Sigmoid colon (tissue), 6 donors: ENCODE measurements at regions not wholly inside any gene's neighbourhood (a gene's known extent, or its start where the extent isn't known, plus 50 kb on each side); places are given as distances from the start of the nearest gene placed in this dataset.

ENCODE experiments used
- DNase-seq: peaks from one replicate; pipeline ENCODE4 v3.0.0-alpha.2; 2019
- H3K27ac ChIP-seq, 4 donors: fragments of 200-600 bp; sonication (generic); one replicate each; pipeline ENCODE4 v1.5.1; 2016 to 2019; ENCODE audit warnings: mild to moderate bottlenecking in 1 of 4
- H3K27me3 ChIP-seq, 3 donors: fragments of 200-600 bp; sonication (generic); one replicate each; pipeline ENCODE4 v1.5.1; 2019; ENCODE audit warnings: mild to moderate bottlenecking in 1 of 3
- H3K36me3 ChIP-seq, 4 donors: fragments of 200-600 bp; sonication (generic); one replicate each; pipeline ENCODE4 v1.5.1; 2016 to 2019
- H3K4me1 ChIP-seq, 4 donors: fragments of 200-600 bp; sonication (generic); one replicate each; pipeline ENCODE4 v1.5.1; 2017 to 2019
- H3K4me3 ChIP-seq, 4 donors: fragments of 200-600 bp; sonication (generic); one replicate each; pipeline ENCODE4 v1.5.1; 2017 to 2019; ENCODE audit warnings: mild to moderate bottlenecking in 2 of 4, moderate library complexity in 1 of 4
- H3K9me3 ChIP-seq, 4 donors: fragments of 200-600 bp in 3 of 4; sonication (generic) in 3 of 4; one replicate each; pipeline versions ENCODE4 v1.5.1 to v1.6.1; 2013 to 2019
- EP300 ChIP-seq, 4 donors: sonication (generic); formaldehyde crosslinking; IDR thresholded peaks; one replicate each; pipeline ENCODE4 v1.6.1; 2017; ENCODE audit warnings: antibody characterized with exemption in 4 of 4
- POLR2A ChIP-seq, 2 donors: fragments of 450-650 bp; IDR thresholded peaks; one replicate each; pipeline ENCODE4 v1.6.1; 2016; ENCODE audit warnings: antibody characterized with exemption in 2 of 2, mild to moderate bottlenecking in 2 of 2, moderate library complexity in 2 of 2
- POLR2AphosphoS5 ChIP-seq, 4 donors: sonication (generic); formaldehyde crosslinking; IDR thresholded peaks; one replicate each; pipeline ENCODE4 v1.6.1; 2017; ENCODE audit warnings: antibody characterized with exemption in 4 of 4
- WGBS, 2 donors: extraction: QIAGEN DNeasy Blood & Tissue Kit; methylation state at CpG; one replicate each; pipeline ENCODE4 v1.1.7; 2013; 5-methylcytosine and 5-hydroxymethylcytosine counted together
- intact Hi-C: fragments of 100-400 bp; cut with DNase I; formaldehyde crosslinking; loops from one replicate; pipeline ENCODE4 v1.15.1; 2023
- TF ChIP-seq, protein P1 (sequence below), 4 experiments: fragments of 450-650 bp in 3 of 4; fragments of 200-600 bp in 1 of 4; IDR thresholded peaks; one replicate each; pipeline ENCODE4 v1.5.1; 2016 to 2019; ENCODE audit warnings: antibody characterized with exemption in 4 of 4, mild to moderate bottlenecking in 3 of 4, moderate library complexity in 2 of 4
- donor health status: healthy with polysubstance abuse.
- donor health status: healthy.

DNA sequence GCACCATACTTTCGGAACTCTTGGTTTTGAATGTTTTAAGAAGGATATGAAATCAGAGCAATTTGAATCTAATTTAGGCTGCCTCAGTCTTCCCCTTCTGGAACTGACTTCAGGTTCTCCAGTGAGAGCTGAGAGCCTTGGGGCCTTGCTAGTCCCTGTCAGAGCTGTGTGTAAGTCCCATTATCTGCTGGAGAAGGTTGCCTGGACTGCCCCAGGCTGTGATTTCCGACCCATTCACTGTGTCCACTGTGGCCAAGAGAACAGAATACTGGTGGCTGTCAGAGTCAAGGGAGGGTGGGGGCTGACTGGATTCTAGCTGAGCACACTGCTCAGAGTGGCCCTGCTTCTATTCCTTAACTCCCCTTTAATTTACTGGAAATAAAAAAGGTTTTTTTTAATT lies 278.0 kb downstream of the KCNS3 start:
- Histone ChIP-seq H3K4me1 (no peaks in the 10 kb centered on the region), H3K36me3 (no peaks in the 10 kb centered on the region), H3K27ac (no peak overlapping the region), H3K27me3 (no peaks in the 10 kb centered on the region), H3K4me3 (no peak overlapping the region), H3K9me3 (no peaks in the 10 kb centered on the region)
- intact Hi-C loops, result no loop called here
- no peak for DNase-seq
- 81 to 85% methylated on average over 2 of the region's 2 CpGs for WGBS, 2 donors
- TF ChIP-seq, protein P1, sequence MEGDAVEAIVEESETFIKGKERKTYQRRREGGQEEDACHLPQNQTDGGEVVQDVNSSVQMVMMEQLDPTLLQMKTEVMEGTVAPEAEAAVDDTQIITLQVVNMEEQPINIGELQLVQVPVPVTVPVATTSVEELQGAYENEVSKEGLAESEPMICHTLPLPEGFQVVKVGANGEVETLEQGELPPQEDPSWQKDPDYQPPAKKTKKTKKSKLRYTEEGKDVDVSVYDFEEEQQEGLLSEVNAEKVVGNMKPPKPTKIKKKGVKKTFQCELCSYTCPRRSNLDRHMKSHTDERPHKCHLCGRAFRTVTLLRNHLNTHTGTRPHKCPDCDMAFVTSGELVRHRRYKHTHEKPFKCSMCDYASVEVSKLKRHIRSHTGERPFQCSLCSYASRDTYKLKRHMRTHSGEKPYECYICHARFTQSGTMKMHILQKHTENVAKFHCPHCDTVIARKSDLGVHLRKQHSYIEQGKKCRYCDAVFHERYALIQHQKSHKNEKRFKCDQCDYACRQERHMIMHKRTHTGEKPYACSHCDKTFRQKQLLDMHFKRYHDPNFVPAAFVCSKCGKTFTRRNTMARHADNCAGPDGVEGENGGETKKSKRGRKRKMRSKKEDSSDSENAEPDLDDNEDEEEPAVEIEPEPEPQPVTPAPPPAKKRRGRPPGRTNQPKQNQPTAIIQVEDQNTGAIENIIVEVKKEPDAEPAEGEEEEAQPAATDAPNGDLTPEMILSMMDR (IDR thresholded peaks at IDR 0.05), result no peak
- no peak for TF ChIP-seq POLR2AphosphoS5 (IDR thresholded peaks at IDR 0.05)
- TF ChIP-seq EP300 (IDR thresholded peaks at IDR 0.05), result no peak
- TF ChIP-seq POLR2A (IDR thresholded peaks at IDR 0.05), result no peak

DNA sequence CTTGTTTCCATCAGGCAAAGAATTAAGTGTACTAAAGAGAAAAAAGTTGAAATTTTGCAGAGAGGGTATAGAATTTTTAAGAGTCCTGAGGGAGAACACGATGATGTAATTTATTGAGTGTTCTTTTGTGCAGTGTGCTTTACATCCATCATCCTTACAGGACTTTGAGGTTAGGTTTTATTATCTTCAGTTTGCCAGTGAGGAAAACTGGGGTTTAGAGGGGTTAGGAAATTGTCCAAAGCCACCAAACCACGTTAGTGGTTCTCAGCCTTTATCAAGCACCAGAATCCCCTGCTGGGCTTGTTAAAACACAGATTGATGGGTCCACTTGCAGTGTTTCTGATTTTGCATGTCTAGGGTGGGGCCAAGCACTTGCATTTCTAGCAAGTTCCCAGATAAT lies 277.5 kb downstream of the KCNS3 start:
- no peak overlapping the region for H3K27ac ChIP-seq
- no peaks in the 10 kb centered on the region for H3K27me3 ChIP-seq
- H3K36me3 ChIP-seq, result no peaks in the 10 kb centered on the region
- no peak overlapping the region for H3K4me3 ChIP-seq
- intact Hi-C loops, result no loop called here
- WGBS, 2 donors, result 44 to 54% methylated on average over 2 of the region's 2 CpGs
- H3K4me1 ChIP-seq, result no peaks in the 10 kb centered on the region
- TF ChIP-seq EP300 (IDR thresholded peaks at IDR 0.05) (no peak), POLR2AphosphoS5 (IDR thresholded peaks at IDR 0.05) (no peak), POLR2A (IDR thresholded peaks at IDR 0.05) (no peak)
- TF ChIP-seq, protein P1 (IDR thresholded peaks at IDR 0.05), result no peak
- no peaks in the 10 kb centered on the region for H3K9me3 ChIP-seq
- DNase-seq, result no peak

DNA sequence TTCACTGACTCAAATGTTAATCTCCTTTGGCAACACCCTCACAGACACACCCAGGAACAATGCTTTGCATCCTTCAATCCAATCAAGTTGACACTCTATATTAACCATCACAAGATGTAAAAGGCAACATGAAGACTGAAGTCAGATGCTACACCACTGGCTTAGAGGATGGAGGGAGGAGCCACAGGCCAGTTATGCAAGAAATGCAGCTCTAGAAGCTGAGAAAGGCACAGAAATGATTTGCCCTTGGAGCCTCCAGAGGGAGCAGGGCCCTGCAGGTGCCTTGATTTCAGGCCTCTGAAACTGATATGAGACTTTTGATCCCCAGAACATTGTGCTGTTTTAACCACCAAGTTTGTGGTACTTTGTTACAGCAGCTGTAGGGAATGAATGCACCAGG lies 276.3 kb downstream of the KCNS3 start:
- H3K4me1 ChIP-seq, result no peaks in the 10 kb centered on the region
- TF ChIP-seq, protein P1 (IDR thresholded peaks at IDR 0.05), result no peak
- no peak for TF ChIP-seq POLR2AphosphoS5 (IDR thresholded peaks at IDR 0.05)
- no peak for TF ChIP-seq POLR2A (IDR thresholded peaks at IDR 0.05)
- no peak for TF ChIP-seq EP300 (IDR thresholded peaks at IDR 0.05)
- H3K36me3 ChIP-seq, result no peaks in the 10 kb centered on the region
- intact Hi-C loops, result no loop called here
- DNase-seq, result no peak
- H3K27ac ChIP-seq, result no peak overlapping the region
- no peaks in the 10 kb centered on the region for H3K27me3 ChIP-seq
- H3K4me3 ChIP-seq, result no peak overlapping the region
- no peaks in the 10 kb centered on the region for H3K9me3 ChIP-seq

DNA sequence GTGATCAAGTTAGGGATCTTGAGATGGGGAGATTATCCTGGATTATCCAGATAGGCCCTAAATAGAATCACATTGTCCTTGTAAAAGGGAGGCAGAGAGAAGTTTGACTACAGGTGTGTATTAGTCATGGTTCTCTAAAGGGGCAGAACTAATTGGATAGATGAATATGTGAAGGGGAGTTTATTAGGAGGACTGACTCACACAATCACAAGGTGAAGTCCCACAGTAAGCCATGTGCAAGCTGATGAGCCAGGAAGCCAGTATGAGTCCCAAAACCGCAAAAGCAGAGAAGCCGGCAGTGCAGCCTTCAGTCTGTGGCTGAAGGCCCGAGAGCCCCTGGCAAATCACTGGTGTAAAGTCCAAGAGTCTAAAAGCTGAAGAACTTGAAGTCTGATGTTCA lies 275.8 kb downstream of the KCNS3 start:
- no peaks in the 10 kb centered on the region for H3K27me3 ChIP-seq
- no peak overlapping the region for H3K27ac ChIP-seq
- no peak for DNase-seq
- no peak overlapping the region for H3K4me3 ChIP-seq
- no peaks in the 10 kb centered on the region for H3K36me3 ChIP-seq
- no peaks in the 10 kb centered on the region for H3K9me3 ChIP-seq
- intact Hi-C loops, result no loop called here
- 85 to 88% methylated on average over 3 of the region's 3 CpGs for WGBS, 2 donors
- H3K4me1 ChIP-seq, result no peaks in the 10 kb centered on the region
- TF ChIP-seq EP300 (IDR thresholded peaks at IDR 0.05), result no peak
- no peak for TF ChIP-seq POLR2AphosphoS5 (IDR thresholded peaks at IDR 0.05)
- TF ChIP-seq POLR2A (IDR thresholded peaks at IDR 0.05), result no peak

DNA sequence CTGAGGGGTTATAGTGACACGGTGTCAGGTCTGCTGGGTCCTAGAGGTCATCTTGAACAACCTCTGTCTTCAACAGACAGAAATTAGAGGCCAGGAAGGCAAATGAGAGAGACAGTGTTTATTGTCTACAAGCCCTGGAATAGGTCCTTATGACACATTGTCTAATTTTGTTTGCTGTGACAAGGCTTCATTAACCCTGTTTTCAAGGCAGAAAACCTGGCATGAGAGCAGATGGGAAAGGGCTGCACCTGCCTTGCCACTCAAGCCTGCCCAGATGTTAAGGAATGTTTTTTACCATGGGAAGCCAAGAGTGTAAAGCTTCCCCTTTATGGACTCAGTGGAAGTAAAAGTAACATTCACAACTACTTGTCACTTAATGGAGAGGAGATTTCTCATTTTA lies 275.3 kb downstream of the KCNS3 start:
- H3K27me3 ChIP-seq, result no peaks in the 10 kb centered on the region
- DNase-seq, result no peak
- H3K4me3 ChIP-seq, result no peak overlapping the region
- H3K4me1 ChIP-seq, result no peaks in the 10 kb centered on the region
- no peaks in the 10 kb centered on the region for H3K36me3 ChIP-seq
- H3K27ac ChIP-seq, result no peak overlapping the region
- TF ChIP-seq POLR2A (IDR thresholded peaks at IDR 0.05), result no peak
- TF ChIP-seq POLR2AphosphoS5 (IDR thresholded peaks at IDR 0.05), result no peak
- TF ChIP-seq, protein P1 (IDR thresholded peaks at IDR 0.05), result no peak
- no peak for TF ChIP-seq EP300 (IDR thresholded peaks at IDR 0.05)
- intact Hi-C loops, result no loop called here
- 80 to 84% methylated on average over 1 of the region's 1 CpG for WGBS, 2 donors
- no peaks in the 10 kb centered on the region for H3K9me3 ChIP-seq
